NCI-H128 (cell line): ENCODE measurements at regions not wholly inside any gene's neighbourhood (a gene's known extent, or its start where the extent isn't known, plus 50 kb on each side); places are given as distances from the start of the nearest gene placed in this dataset.

Experiments
- DNase-seq: peaks from one replicate; lab custom pipeline; 2025; ENCODE audit not compliant: unreplicated experiment; lab: John Stamatoyannopoulos, UW

- no peak for DNase-seq
These were observed 219.0 kb downstream of the PTEN start for GRCh38 chr10:88082391-88082790.

GRCh38 chr10:88082806-88083596, 219.6 kb downstream of the PTEN start:
- no peak for DNase-seq

GRCh38 chr10:88083597-88083989, 220.2 kb downstream of the PTEN start:
- no peak for DNase-seq

GRCh38 chr10:88086187-88086960, 222.9 kb downstream of the PTEN start:
- no peak for DNase-seq

GRCh38 chr10:88088441-88089340, 225.3 kb downstream of the PTEN start:
- no peak for DNase-seq

GRCh38 chr10:88089498-88089897, 226.1 kb downstream of the PTEN start:
- DNase-seq, result no peak

GRCh38 chr10:88090568-88091214, 227.3 kb downstream of the PTEN start:
- no peak for DNase-seq

- no peak for DNase-seq
These were observed 228.2 kb downstream of the PTEN start for GRCh38 chr10:88091490-88092061.

GRCh38 chr10:88092265-88092664, 228.8 kb downstream of the PTEN start:
- no peak for DNase-seq

- no peak for DNase-seq
These were observed 229.5 kb downstream of the PTEN start for GRCh38 chr10:88092973-88093372.

- DNase-seq, result no peak
These were observed 231.4 kb downstream of the PTEN start for GRCh38 chr10:88094795-88095194.

GRCh38 chr10:88095223-88095721, 231.8 kb downstream of the PTEN start:
- no peak for DNase-seq

GRCh38 chr10:88095778-88096431, 232.5 kb downstream of the PTEN start:
- DNase-seq, result no peak

GRCh38 chr10:88097092-88097516, 233.7 kb downstream of the PTEN start:
- no peak for DNase-seq

GRCh38 chr10:88097536-88097935, 234.1 kb downstream of the PTEN start:
- DNase-seq, result no peak

GRCh38 chr10:88100281-88100680, 236.9 kb downstream of the PTEN start:
- no peak for DNase-seq

GRCh38 chr10:88101666-88102065, 238.2 kb downstream of the PTEN start:
- no peak for DNase-seq

- no peak for DNase-seq
These were observed 240.2 kb downstream of the PTEN start for GRCh38 chr10:88103576-88103975.

- no peak for DNase-seq
These were observed 240.8 kb downstream of the PTEN start for GRCh38 chr10:88104223-88104622.

- no peak for DNase-seq
These were observed 242.9 kb downstream of the PTEN start for GRCh38 chr10:88106366-88106765.
